Prostate gland (tissue), 2 donors: ENCODE measurements at regions not wholly inside any gene's neighbourhood (a gene's known extent, or its start where the extent isn't known, plus 50 kb on each side); places are given as distances from the start of the nearest gene placed in this dataset.

Experiments
- DNase-seq: peaks from one replicate; pipeline ENCODE4 v3.0.0-alpha.2; 2019; ENCODE audit warnings: low spot score
- H3K27ac ChIP-seq, 2 donors: fragments of 200-600 bp; sonication (generic); 2 replicates each; pipeline ENCODE4 v1.5.1; 2017 to 2019
- H3K27me3 ChIP-seq: fragments of 200-600 bp; sonication (generic); replicated peaks from 2 replicates; pipeline ENCODE4 v1.5.1; 2019; ENCODE audit not compliant: insufficient read depth
- H3K36me3 ChIP-seq, 2 donors: fragments of 200-600 bp; sonication (generic); 1 replicate in 1 of 2; 2 replicates in 1 of 2; pipeline versions ENCODE4 v1.5.1 to v1.8.1; 2017 to 2019
- H3K4me1 ChIP-seq: fragments of 200-600 bp; sonication (generic); replicated peaks from 2 replicates; pipeline ENCODE4 v1.5.1; 2019
- H3K4me3 ChIP-seq, 2 donors: fragments of 200-600 bp; sonication (generic); 2 replicates each; pipeline ENCODE4 v1.5.1; 2017 to 2019
- H3K9me3 ChIP-seq: fragments of 200-600 bp; sonication (generic); 2 replicates; pipeline ENCODE4 v1.5.1; 2017
- POLR2A ChIP-seq: fragments of 450-650 bp; IDR thresholded peaks from one replicate; pipeline ENCODE4 v1.6.1; 2016; ENCODE audit warnings: antibody characterized with exemption, mild to moderate bottlenecking
- POLR2AphosphoS5 ChIP-seq: sonication (generic); formaldehyde crosslinking; IDR thresholded peaks from one replicate; pipeline ENCODE4 v1.6.1; 2017; ENCODE audit warnings: antibody characterized with exemption
- WGBS: methylation state at CpG from one replicate; pipeline ENCODE4 v1.1.5; 2018; 5-methylcytosine and 5-hydroxymethylcytosine counted together
- intact Hi-C: fragments of 100-400 bp; cut with DNase I; formaldehyde crosslinking; loops from one replicate; pipeline ENCODE4 v1.14.2; 2022
- TF ChIP-seq, protein P1 (sequence below), 4 experiments: fragments of 200-600 bp in 2 of 4; fragments of 450-650 bp in 2 of 4; sonication (generic) in 2 of 4; IDR thresholded peaks; 1 replicate in 3 of 4; 2 replicates in 1 of 4; pipeline ENCODE4 v1.5.1; 2016 to 2019; ENCODE audit warnings: antibody characterized with exemption in 4 of 4, mild to moderate bottlenecking in 2 of 4, moderate library complexity in 2 of 4

DNA sequence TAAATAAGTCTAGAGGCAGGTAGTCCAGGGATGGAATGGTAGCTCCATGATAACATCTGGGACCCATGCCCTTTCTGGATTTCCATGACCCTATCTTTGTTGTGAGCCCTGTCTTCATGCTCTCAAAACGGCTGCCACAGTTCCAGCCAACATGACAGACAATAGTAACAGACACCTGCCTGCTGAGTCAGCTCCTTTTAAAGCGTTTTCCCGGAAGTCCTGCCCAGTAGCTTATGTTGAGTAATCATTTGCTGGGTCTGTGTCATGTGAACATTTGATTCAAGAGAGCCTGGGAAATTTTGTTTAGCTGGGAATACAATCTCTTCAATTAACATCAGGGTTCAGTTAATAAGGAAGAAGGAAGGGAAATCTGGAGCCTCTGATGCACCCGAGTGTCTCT is 262.2 kb upstream of the SULF2 start:
- Histone ChIP-seq H3K27me3 (no peaks in the 10 kb centered on the region), H3K4me3 (no peak overlapping the region), H3K27ac (no peak overlapping the region), H3K4me1 (no peaks in the 10 kb centered on the region), H3K9me3 (no peaks in the 10 kb centered on the region), H3K36me3 (no peaks in the 10 kb centered on the region)
- no peak for DNase-seq
- TF ChIP-seq, protein P1, sequence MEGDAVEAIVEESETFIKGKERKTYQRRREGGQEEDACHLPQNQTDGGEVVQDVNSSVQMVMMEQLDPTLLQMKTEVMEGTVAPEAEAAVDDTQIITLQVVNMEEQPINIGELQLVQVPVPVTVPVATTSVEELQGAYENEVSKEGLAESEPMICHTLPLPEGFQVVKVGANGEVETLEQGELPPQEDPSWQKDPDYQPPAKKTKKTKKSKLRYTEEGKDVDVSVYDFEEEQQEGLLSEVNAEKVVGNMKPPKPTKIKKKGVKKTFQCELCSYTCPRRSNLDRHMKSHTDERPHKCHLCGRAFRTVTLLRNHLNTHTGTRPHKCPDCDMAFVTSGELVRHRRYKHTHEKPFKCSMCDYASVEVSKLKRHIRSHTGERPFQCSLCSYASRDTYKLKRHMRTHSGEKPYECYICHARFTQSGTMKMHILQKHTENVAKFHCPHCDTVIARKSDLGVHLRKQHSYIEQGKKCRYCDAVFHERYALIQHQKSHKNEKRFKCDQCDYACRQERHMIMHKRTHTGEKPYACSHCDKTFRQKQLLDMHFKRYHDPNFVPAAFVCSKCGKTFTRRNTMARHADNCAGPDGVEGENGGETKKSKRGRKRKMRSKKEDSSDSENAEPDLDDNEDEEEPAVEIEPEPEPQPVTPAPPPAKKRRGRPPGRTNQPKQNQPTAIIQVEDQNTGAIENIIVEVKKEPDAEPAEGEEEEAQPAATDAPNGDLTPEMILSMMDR (IDR thresholded peaks at IDR 0.05), result no peak
- TF ChIP-seq POLR2AphosphoS5, result no peak
- TF ChIP-seq POLR2A, result no peak
- WGBS, result 75% methylated on average over 4 of the region's 4 CpGs
- intact Hi-C loops, result no loop called here

DNA sequence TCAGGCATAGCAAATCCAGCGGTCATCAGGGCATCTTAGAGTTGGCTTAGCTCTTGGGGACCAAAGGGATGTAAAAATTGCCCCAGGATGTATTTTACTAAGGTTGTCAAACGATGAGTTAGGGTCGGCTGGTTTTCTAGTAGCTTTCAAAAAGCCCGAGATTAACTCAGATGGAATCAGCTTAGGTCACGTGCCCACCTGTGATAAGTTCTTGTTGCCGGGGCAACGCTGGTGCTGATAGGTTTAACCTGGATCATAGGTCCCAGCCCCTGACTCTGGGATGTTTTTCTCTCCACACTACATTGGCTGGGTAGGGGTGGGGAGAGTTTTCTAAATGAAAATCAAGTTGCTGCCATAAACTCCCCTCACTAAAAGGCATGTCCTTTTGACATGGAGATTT is 257.3 kb upstream of the SULF2 start:
- Histone ChIP-seq H3K27me3 (no peaks in the 10 kb centered on the region), H3K36me3 (no peaks in the 10 kb centered on the region), H3K9me3 (no peaks in the 10 kb centered on the region), H3K27ac (no peak overlapping the region), H3K4me1 (no peaks in the 10 kb centered on the region), H3K4me3 (no peak overlapping the region)
- no peak for DNase-seq
- intact Hi-C loops, result no loop called here
- WGBS, result 85% methylated on average over 7 of the region's 7 CpGs
- TF ChIP-seq, protein P1 (IDR thresholded peaks at IDR 0.05), result no peak
- no peak for TF ChIP-seq POLR2AphosphoS5
- no peak for TF ChIP-seq POLR2A

DNA sequence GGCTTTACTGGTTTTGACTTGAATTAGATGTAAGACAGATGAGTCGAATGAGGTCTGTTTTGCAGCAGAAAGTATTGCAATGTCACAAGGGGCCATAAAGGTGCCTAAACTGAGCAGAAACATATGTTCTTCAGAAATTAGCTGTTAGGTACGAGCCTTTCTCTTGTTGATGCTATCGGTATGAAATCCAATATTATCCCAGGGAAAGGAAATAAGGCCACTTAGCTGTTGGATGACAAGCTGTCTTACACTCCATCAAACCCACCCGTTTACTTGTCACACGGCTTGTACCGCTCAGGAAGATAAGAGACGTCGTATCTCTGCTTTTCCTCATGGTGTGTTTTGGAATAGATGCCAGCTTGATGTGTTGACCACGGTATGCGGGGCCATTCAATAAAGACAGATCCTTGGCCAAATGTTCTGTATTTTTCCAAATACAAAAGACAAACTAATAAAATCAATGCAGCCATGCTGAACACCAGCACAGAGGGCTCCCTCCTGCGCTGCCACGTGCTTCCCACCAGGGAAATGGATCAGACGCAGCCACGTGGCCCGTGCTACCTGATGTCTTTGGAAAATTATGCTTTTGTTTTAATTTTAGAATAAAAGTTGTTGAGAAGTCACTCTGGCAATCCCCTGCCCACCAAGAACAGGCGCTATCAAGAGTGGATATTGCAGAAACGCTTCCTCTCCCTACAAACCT is 255.9 kb upstream of the SULF2 start:
- WGBS, result 46% methylated on average over 17 of the region's 17 CpGs
- intact Hi-C loops, result no loop called here
- DNase-seq, result no peak

DNA sequence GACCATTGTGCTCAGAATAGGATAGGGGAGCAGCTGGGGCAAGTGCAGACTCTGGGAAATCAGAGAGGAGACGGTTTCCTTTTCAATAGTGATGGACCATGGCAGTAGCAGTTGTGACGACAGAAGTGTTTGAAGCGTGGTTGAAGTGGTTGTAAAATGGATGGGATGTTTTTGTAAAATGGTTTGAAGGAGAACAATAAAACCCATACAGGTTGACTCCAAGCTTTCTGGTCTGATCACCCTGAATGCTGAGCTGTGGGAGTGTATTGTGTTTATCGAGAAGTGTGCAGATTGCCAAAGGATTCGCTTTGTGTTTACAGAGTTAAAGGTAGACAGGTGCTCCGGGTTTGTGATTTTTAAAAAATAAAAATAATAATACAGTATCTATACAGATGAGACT is 255.2 kb upstream of the SULF2 start:
- Histone ChIP-seq H3K36me3 (no peaks in the 10 kb centered on the region), H3K4me3 (no peak overlapping the region), H3K27me3 (no peaks in the 10 kb centered on the region), H3K4me1 (no peaks in the 10 kb centered on the region), H3K9me3 (no peaks in the 10 kb centered on the region), H3K27ac (no peak overlapping the region)
- no peak for DNase-seq
- 58% methylated on average over 6 of the region's 6 CpGs for WGBS
- intact Hi-C loops, result no loop called here
- TF ChIP-seq POLR2AphosphoS5, result no peak
- TF ChIP-seq, protein P1 (IDR thresholded peaks at IDR 0.05), result no peak
- no peak for TF ChIP-seq POLR2A

More for the DNA sequence above, 255.9 kb upstream of the SULF2 start:
- Histone ChIP-seq H3K4me1 (no peaks in the 10 kb centered on the region), H3K4me3 (no peak overlapping the region), H3K27ac (no peak overlapping the region), H3K9me3 (no peaks in the 10 kb centered on the region), H3K27me3 (no peaks in the 10 kb centered on the region), H3K36me3 (no peaks in the 10 kb centered on the region)
- TF ChIP-seq, protein P1 (IDR thresholded peaks at IDR 0.05), result no peak
- TF ChIP-seq POLR2AphosphoS5 (no peak), POLR2A (no peak)

DNA sequence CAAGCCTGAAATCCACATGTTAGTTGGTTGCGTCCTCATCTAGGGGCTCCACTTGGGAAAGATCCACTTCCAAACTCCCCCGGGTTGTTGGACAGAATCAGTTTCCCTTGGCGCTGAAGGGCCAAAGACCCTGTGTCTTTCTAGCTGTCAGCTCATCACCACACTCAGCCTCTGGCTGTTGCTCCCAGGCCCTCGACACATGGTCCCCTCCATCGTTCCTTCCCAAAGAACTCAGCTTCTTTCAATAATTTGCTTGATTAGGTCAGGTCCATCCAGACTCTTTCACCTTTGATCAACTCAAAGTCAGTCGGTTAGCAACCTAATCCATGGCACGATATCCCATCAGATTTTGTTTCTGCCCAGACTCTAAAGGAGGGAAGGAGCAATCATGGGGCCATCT is 254.8 kb upstream of the SULF2 start:
- Histone ChIP-seq H3K27ac (no peak overlapping the region), H3K27me3 (no peaks in the 10 kb centered on the region), H3K4me3 (no peak overlapping the region), H3K36me3 (no peaks in the 10 kb centered on the region), H3K9me3 (no peaks in the 10 kb centered on the region), H3K4me1 (no peaks in the 10 kb centered on the region)
- TF ChIP-seq, protein P1 (IDR thresholded peaks at IDR 0.05), result no peak
- TF ChIP-seq POLR2A, result no peak
- TF ChIP-seq POLR2AphosphoS5, result no peak
- WGBS, result 79% methylated on average over 7 of the region's 7 CpGs
- DNase-seq, result no peak
- intact Hi-C loops, result no loop called here
